NCI-H2227 (cell line): ENCODE measurements at regions not wholly inside any gene's neighbourhood (a gene's known extent, or its start where the extent isn't known, plus 50 kb on each side); places are given as distances from the start of the nearest gene placed in this dataset.
"Not testable (repeated sequence)": the region's sequence is repeated elsewhere in the genome, so short reads cannot be mapped to it uniquely, and the experiment has no call there.

ENCODE experiments used
- DNase-seq: peaks from one replicate; lab custom pipeline; 2025; ENCODE audit not compliant: unreplicated experiment; lab: John Stamatoyannopoulos, UW

- DNase-seq, result no peak
Observed at GRCh38 chr11:95412074-95412473, 181.1 kb upstream of the SESN3 start.

- DNase-seq, result not testable (repeated sequence)
Observed at GRCh38 chr11:95410707-95411106, 179.7 kb upstream of the SESN3 start.

- no peak for DNase-seq
Observed at GRCh38 chr11:95406271-95406670, 175.3 kb upstream of the SESN3 start.

GRCh38 chr11:95404370-95404769 lies 173.4 kb upstream of the SESN3 start:
- no peak for DNase-seq

GRCh38 chr11:95398437-95399112 lies 167.6 kb upstream of the SESN3 start:
- no peak for DNase-seq

- DNase-seq, result no peak
Observed at GRCh38 chr11:95392644-95393043, 161.6 kb upstream of the SESN3 start.

GRCh38 chr11:95389427-95389826 lies 158.4 kb upstream of the SESN3 start:
- no peak for DNase-seq

GRCh38 chr11:95388086-95388485 lies 157.1 kb upstream of the SESN3 start:
- no peak for DNase-seq

- no peak for DNase-seq
Observed at GRCh38 chr11:95387325-95387724, 156.3 kb upstream of the SESN3 start.

GRCh38 chr11:95385577-95385976 lies 154.6 kb upstream of the SESN3 start:
- no peak for DNase-seq

GRCh38 chr11:95379479-95379878 lies 148.5 kb upstream of the SESN3 start:
- no peak for DNase-seq

GRCh38 chr11:95378789-95379188 lies 147.8 kb upstream of the SESN3 start:
- DNase-seq, result no peak

GRCh38 chr11:95378111-95378510 lies 147.1 kb upstream of the SESN3 start:
- no peak for DNase-seq

GRCh38 chr11:95375886-95376285 lies 144.9 kb upstream of the SESN3 start:
- DNase-seq, result no peak

GRCh38 chr11:95375451-95375850 lies 144.4 kb upstream of the SESN3 start:
- no peak for DNase-seq

- DNase-seq, result no peak
Observed at GRCh38 chr11:95374105-95374504, 143.1 kb upstream of the SESN3 start.

- no peak for DNase-seq
Observed at GRCh38 chr11:95373241-95373640, 142.2 kb upstream of the SESN3 start.

- DNase-seq, result no peak
Observed at GRCh38 chr11:95372097-95372656, 141.2 kb upstream of the SESN3 start.

- no peak for DNase-seq
Observed at GRCh38 chr11:95371153-95371552, 140.2 kb upstream of the SESN3 start.

- DNase-seq, result no peak
Observed at GRCh38 chr11:95367726-95368125, 136.7 kb upstream of the SESN3 start.

- no peak for DNase-seq
Observed at GRCh38 chr11:95365348-95365747, 134.3 kb upstream of the SESN3 start.

GRCh38 chr11:95364324-95365295 lies 133.6 kb upstream of the SESN3 start:
- no peak for DNase-seq
